H1 (cell line): ENCODE measurements at regions not wholly inside any gene's neighbourhood (a gene's known extent, or its start where the extent isn't known, plus 50 kb on each side); places are given as distances from the start of the nearest gene placed in this dataset.

Experiments used
- CTCF ChIA-PET: fragments of 300-600 bp; sonication (Branson Sonifier 250); formaldehyde crosslinking; loops from one replicate; lab custom pipeline; 2021; ENCODE audit not compliant: partially characterized antibody; lab: Charles Lee
- POLR2A ChIA-PET: fragments of 300-600 bp; sonication (Branson Sonifier 250); formaldehyde crosslinking; loops from one replicate; lab custom pipeline; 2021; ENCODE audit warnings: inconsistent platforms; ENCODE audit not compliant: partially characterized antibody; lab: Charles Lee
- DNase-seq, 2 experiments: peaks; one replicate each; pipeline versions ENCODE4 v3.0.0 to v3.0.0-alpha.2; 2010 to 2022; ENCODE audit warnings: low spot score in 2 of 2, low read depth in 1 of 2, mixed read lengths in 1 of 2
- FAIRE-seq: peaks from 2 replicates; lab custom pipeline; 2011; peaks lifted over from hg19 to GRCh38; lab: Jason Lieb, UNC
- H2AFZ ChIP-seq: 2 replicates; pipeline ENCODE4 v1.8.1; 2012; ENCODE audit warnings: low read length, inconsistent platforms
- H2AK5ac ChIP-seq: 2 replicates; pipeline ENCODE4 v1.6.1; 2013; ENCODE audit warnings: low read depth, low read length
- H2BK120ac ChIP-seq: replicated peaks from 2 replicates; pipeline ENCODE3; 2013; ENCODE audit warnings: low read depth, low read length, inconsistent platforms
- H2BK12ac ChIP-seq: 2 replicates; pipeline ENCODE4 v1.6.1; 2013; ENCODE audit warnings: low read depth, low read length
- H2BK15ac ChIP-seq: 2 replicates; pipeline ENCODE4 v1.6.1; 2013; ENCODE audit warnings: low read length
- H2BK20ac ChIP-seq: 2 replicates; pipeline ENCODE4 v1.6.1; 2013; ENCODE audit warnings: low read length
- H2BK5ac ChIP-seq: 2 replicates; pipeline ENCODE4 v1.6.1; 2013; ENCODE audit warnings: low read depth, low read length
- H3K14ac ChIP-seq: 2 replicates; pipeline ENCODE4 v1.6.1; 2013; ENCODE audit warnings: inconsistent platforms; ENCODE audit not compliant: insufficient read length
- H3K18ac ChIP-seq: 2 replicates; pipeline ENCODE4 v1.6.1; 2013; ENCODE audit warnings: low read length; ENCODE audit errors: extremely low read depth
- H3K23ac ChIP-seq: 2 replicates; pipeline ENCODE4 v1.6.1; 2013; ENCODE audit warnings: inconsistent platforms; ENCODE audit not compliant: insufficient read length
- H3K23me2 ChIP-seq: 2 replicates; pipeline ENCODE4 v1.6.1; 2013; ENCODE audit warnings: low read depth, low read length
- H3K27ac ChIP-seq: 2 replicates; pipeline ENCODE4 v1.6.1; 2011; ENCODE audit warnings: low read depth, low read length, inconsistent platforms
- H3K27me3 ChIP-seq, 4 experiments: replicated peaks in 1 of 4; 1 replicate in 1 of 4; 2 replicates in 3 of 4; pipeline versions ENCODE4 v1.6.1 to v1.8.1; 2011 to 2013; ENCODE audit warnings: low read length in 3 of 4, mild to moderate bottlenecking in 3 of 4, inconsistent platforms in 2 of 4, mixed read lengths in 2 of 4, moderate library complexity in 1 of 4; ENCODE audit not compliant: control insufficient read depth in 3 of 4, insufficient read depth in 3 of 4; ENCODE audit errors: extremely low read depth in 1 of 4
- H3K36me3 ChIP-seq, 4 experiments: 2 replicates each; pipeline versions ENCODE4 v1.6.1 to v1.8.1; 2011 to 2013; ENCODE audit warnings: mild to moderate bottlenecking in 4 of 4, low read length in 3 of 4, moderate library complexity in 2 of 4, control low read depth in 1 of 4, inconsistent platforms in 1 of 4; ENCODE audit not compliant: insufficient read depth in 4 of 4, control insufficient read depth in 2 of 4
- H3K4ac ChIP-seq: replicated peaks from 2 replicates; pipeline ENCODE3; 2013; ENCODE audit warnings: low read length, low read depth, mixed read lengths, inconsistent platforms; ENCODE audit not compliant: insufficient read length
- H3K4me1 ChIP-seq, 4 experiments: replicated peaks in 1 of 4; 1 replicate in 1 of 4; 2 replicates in 3 of 4; pipeline versions ENCODE4 v1.6.1 to v1.8.1; 2011 to 2013; ENCODE audit warnings: low read length in 3 of 4, inconsistent platforms in 2 of 4, mixed read lengths in 1 of 4; ENCODE audit not compliant: insufficient read depth in 4 of 4, control insufficient read depth in 3 of 4
- H3K4me2 ChIP-seq, 2 experiments: 2 replicates each; pipeline versions ENCODE4 v1.6.1 to v1.8.1; 2011 to 2013; ENCODE audit warnings: low read depth in 2 of 2, low read length in 2 of 2, control low read depth in 1 of 2, inconsistent platforms in 1 of 2, mild to moderate bottlenecking in 1 of 2; ENCODE audit not compliant: insufficient read depth in 1 of 2
- H3K4me3 ChIP-seq, 4 experiments: fragments of 200-600, 300-600 bp in 1 of 4; sonication (generic), shearing (Covaris generic), sonication (Bioruptor Twin) in 1 of 4; 2 replicates each; pipeline versions ENCODE4 v1.5.1 to v1.8.1; 2011 to 2016; ENCODE audit warnings: low read length in 4 of 4, low read depth in 3 of 4, control low read depth in 2 of 4, inconsistent platforms in 2 of 4, mild to moderate bottlenecking in 2 of 4, mixed read lengths in 1 of 4, moderate library complexity in 1 of 4; ENCODE audit not compliant: insufficient read depth in 2 of 4; ENCODE audit errors: extremely low read depth in 1 of 4
- H3K56ac ChIP-seq: replicated peaks from 2 replicates; pipeline ENCODE3; 2013; ENCODE audit warnings: low read depth, mild to moderate bottlenecking, mixed read lengths, low read length, inconsistent platforms; ENCODE audit not compliant: insufficient read length
- H3K79me1 ChIP-seq: 2 replicates; pipeline ENCODE4 v1.6.1; 2013; ENCODE audit warnings: low read depth, low read length, control low read depth
- H3K79me2 ChIP-seq, 2 experiments: 2 replicates each; pipeline versions ENCODE4 v1.6.1 to v1.8.1; 2012 to 2013; ENCODE audit warnings: low read length in 2 of 2, mild to moderate bottlenecking in 2 of 2, inconsistent platforms in 1 of 2; ENCODE audit not compliant: insufficient read depth in 2 of 2, control insufficient read depth in 1 of 2
- H3K9ac ChIP-seq, 4 experiments: replicated peaks in 1 of 4; 1 replicate in 1 of 4; 2 replicates in 3 of 4; pipeline versions ENCODE4 v1.6.1 to v1.8.1; 2011 to 2013; ENCODE audit warnings: low read depth in 3 of 4, low read length in 3 of 4, control low read depth in 2 of 4, mild to moderate bottlenecking in 2 of 4, moderate library complexity in 2 of 4, inconsistent platforms in 1 of 4; ENCODE audit errors: extremely low read depth in 1 of 4
- H3K9me3 ChIP-seq, 2 experiments: 2 replicates each; pipeline versions ENCODE4 v1.6.1 to v1.8.1; 2012 to 2013; ENCODE audit warnings: mild to moderate bottlenecking in 2 of 2, moderate library complexity in 2 of 2, control low read depth in 1 of 2, inconsistent platforms in 1 of 2, low read depth in 1 of 2, low read length in 1 of 2, mixed read lengths in 1 of 2; ENCODE audit not compliant: insufficient read depth in 2 of 2
- H4K20me1 ChIP-seq, 2 experiments: replicated peaks in 1 of 2; 2 replicates each; pipeline versions ENCODE3 to v1.8.1; 2011 to 2013; ENCODE audit warnings: inconsistent platforms in 2 of 2, low read length in 2 of 2, mild to moderate bottlenecking in 1 of 2; ENCODE audit not compliant: insufficient read depth in 2 of 2, control insufficient read depth in 1 of 2
- H4K5ac ChIP-seq: 2 replicates; pipeline ENCODE4 v1.6.1; 2013; ENCODE audit warnings: low read length, low read depth, mixed read lengths, inconsistent platforms; ENCODE audit not compliant: insufficient read length
- H4K8ac ChIP-seq: 2 replicates; pipeline ENCODE4 v1.8.0; 2013; ENCODE audit warnings: mild to moderate bottlenecking, moderate library complexity, low read length, inconsistent platforms; ENCODE audit not compliant: insufficient read depth; ENCODE audit errors: extremely low read depth
- H4K91ac ChIP-seq: replicated peaks from 2 replicates; pipeline ENCODE3; 2013; ENCODE audit warnings: low read length, mixed read lengths, inconsistent platforms; ENCODE audit not compliant: insufficient read length
- KDM4A ChIP-seq: IDR thresholded peaks from one replicate; pipeline ENCODE4 v1.7.1; 2012; ENCODE audit warnings: low read depth, mild to moderate bottlenecking, moderate library complexity, low read length, inconsistent platforms; ENCODE audit not compliant: severe bottlenecking
- SUZ12 ChIP-seq: fragments of 200-600 bp; sonication (generic); IDR thresholded peaks from 2 replicates; pipeline ENCODE4 v1.6.1; 2012; ENCODE audit warnings: mild to moderate bottlenecking, inconsistent platforms, low read length, moderate library complexity, mixed read lengths
- WGBS, 2 experiments: shearing (Covaris generic) in 1 of 2; methylation state at CpG; one replicate each; pipeline versions ENCODE4 v1.1.6 to v1.1.7; 2013 to 2015; ENCODE audit warnings: low lambda C conversion rate in 2 of 2, mixed read lengths in 2 of 2, inconsistent platforms in 1 of 2, low coverage in 1 of 2, missing lambda C conversion rate in 1 of 2; ENCODE audit not compliant: insufficient replicate concordance in 2 of 2, insufficient coverage in 1 of 2, insufficient read length in 1 of 2; ENCODE audit errors: extremely low coverage in 1 of 2, missing lambda C conversion rate in 1 of 2; 5-methylcytosine and 5-hydroxymethylcytosine counted together

DNA sequence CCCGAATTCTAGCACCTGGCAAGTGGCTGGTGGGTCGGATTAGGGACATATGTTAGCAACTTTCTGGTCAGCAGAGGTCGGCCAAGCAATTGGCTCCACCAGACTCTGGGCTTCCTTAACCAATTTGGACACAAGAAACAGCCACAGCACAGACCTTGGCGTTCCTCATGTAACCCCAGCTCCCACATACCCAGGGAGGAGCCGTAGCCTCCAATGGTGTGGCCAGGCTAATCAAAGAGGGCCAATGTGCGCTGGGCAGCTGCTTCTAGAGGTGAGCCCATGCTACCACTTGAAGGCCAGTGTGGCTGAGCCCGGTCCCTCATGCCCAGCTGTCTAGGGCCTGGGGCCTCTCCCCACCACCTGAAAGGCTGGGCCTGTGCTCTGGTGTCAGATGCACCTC is 82.5 kb upstream of the MSX1 start:
- H2BK20ac ChIP-seq, result no peak overlapping the region
- H3K4ac ChIP-seq, result no peak overlapping the region
- H3K36me3 ChIP-seq, result no peaks in the 10 kb centered on the region
- H3K23ac ChIP-seq, result no peak overlapping the region
- H3K27ac ChIP-seq, result no peak overlapping the region
- H2AK5ac ChIP-seq, result no peak overlapping the region
- no peak overlapping the region for H3K14ac ChIP-seq
- H3K4me2 ChIP-seq, result no peak overlapping the region
- no peak overlapping the region for H4K91ac ChIP-seq
- H3K9ac ChIP-seq, result no peak overlapping the region
- no peak overlapping the region for H4K8ac ChIP-seq
- no peak overlapping the region for H3K18ac ChIP-seq
- H2AFZ ChIP-seq, result no peak overlapping the region
- H4K5ac ChIP-seq, result no peak overlapping the region
- no peaks in the 10 kb centered on the region for H3K79me2 ChIP-seq
- POLR2A ChIA-PET, result interaction anchor here (1.3 to 1.7 kb wide), 2 partner anchors 8 to 202 kb away, joined by 3 to 4 read pairs; no protein-coding TSS in a partner anchor
- H3K4me3 ChIP-seq, result no peak overlapping the region
- no peaks in the 10 kb centered on the region for H3K79me1 ChIP-seq
- CTCF ChIA-PET, result interaction anchor here (0.5 to 1.2 kb wide), 2 partner anchors 48 to 217 kb away, joined by 3 read pairs; no protein-coding TSS in a partner anchor
- H3K23me2 ChIP-seq, result no peaks in the 10 kb centered on the region
- no peak overlapping the region for H2BK5ac ChIP-seq
- DNase-seq (no peak), FAIRE-seq (no peak)
- no peak overlapping the region for H2BK120ac ChIP-seq
- H2BK15ac ChIP-seq, result no peak overlapping the region
- H3K9me3 ChIP-seq, result 0 out of 4 replicates have a peak, but pooled peaks cover 0 to 2% of the 10 kb centered on the region in 2 experiments
- H4K20me1 ChIP-seq, result no peaks in the 10 kb centered on the region
- H3K4me1 ChIP-seq, result no peaks in the 10 kb centered on the region
- H2BK12ac ChIP-seq, result no peak overlapping the region
- H3K56ac ChIP-seq, result no peak overlapping the region
- peaks cover 0 to 2% (median 0%) of the 10 kb centered on the region in 4 experiments; a peak in 1 of 7 replicates for H3K27me3 ChIP-seq
- WGBS, 2 experiments, result 83% methylated on average over 7 of the region's 7 CpGs; no CpG with 5 or more reads in 1 of the 2 experiments
- TF ChIP-seq SUZ12, result no peak
- no peak for TF ChIP-seq KDM4A
